ENCODE measurements at regions not wholly inside any gene's neighbourhood (a gene's known extent, or its start where the extent isn't known, plus 50 kb on each side); places are given as distances from the start of the nearest gene placed in this dataset.
"Not testable (repeated sequence)": the region's sequence is repeated elsewhere in the genome, so short reads cannot be mapped to it uniquely, and the experiment has no call there.

DNA sequence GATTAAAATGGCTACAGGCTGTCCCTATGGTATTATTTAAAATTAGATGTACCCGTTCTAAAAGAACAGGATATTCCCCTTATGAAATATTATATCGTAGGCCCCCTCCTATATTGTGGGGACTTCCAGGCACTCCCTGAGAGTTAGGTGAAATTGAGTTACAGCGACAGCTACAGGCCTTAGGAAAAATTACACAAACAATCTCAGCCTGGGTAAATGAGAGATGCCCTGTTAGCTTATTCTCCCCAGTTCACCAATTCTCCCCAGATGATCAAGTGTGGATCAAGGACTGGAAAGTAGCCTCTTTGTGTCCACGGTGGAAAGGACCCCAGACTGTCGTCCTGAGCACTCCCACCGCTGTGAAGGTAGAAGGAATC, 67.1 kb upstream of the FAM90A26 start:
- TF ChIP-seq, protein P1, sequence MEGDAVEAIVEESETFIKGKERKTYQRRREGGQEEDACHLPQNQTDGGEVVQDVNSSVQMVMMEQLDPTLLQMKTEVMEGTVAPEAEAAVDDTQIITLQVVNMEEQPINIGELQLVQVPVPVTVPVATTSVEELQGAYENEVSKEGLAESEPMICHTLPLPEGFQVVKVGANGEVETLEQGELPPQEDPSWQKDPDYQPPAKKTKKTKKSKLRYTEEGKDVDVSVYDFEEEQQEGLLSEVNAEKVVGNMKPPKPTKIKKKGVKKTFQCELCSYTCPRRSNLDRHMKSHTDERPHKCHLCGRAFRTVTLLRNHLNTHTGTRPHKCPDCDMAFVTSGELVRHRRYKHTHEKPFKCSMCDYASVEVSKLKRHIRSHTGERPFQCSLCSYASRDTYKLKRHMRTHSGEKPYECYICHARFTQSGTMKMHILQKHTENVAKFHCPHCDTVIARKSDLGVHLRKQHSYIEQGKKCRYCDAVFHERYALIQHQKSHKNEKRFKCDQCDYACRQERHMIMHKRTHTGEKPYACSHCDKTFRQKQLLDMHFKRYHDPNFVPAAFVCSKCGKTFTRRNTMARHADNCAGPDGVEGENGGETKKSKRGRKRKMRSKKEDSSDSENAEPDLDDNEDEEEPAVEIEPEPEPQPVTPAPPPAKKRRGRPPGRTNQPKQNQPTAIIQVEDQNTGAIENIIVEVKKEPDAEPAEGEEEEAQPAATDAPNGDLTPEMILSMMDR (conservative IDR thresholded peaks at IDR 0.05 in 1 of 2, IDR thresholded peaks at IDR 0.05 in 1 of 2; ENCODE audit: extremely low read depth in 1 of 2, insufficient read depth in 1 of 2, low read depth in 1 of 2, low read length in 2 of 2) = not testable (repeated sequence)
- not testable (repeated sequence) for TF ChIP-seq EZH2 (IDR thresholded peaks at IDR 0.05; ENCODE audit: borderline replicate concordance, low read length)

Data from mammary epithelial cell (primary cell).